Hematopoietic multipotent progenitor cell treated with erythropoietin and hydrocortisone succinate and interleukin-3 and kit ligand, for 8 days (in vitro differentiated cells): ENCODE measurements at regions not wholly inside any gene's neighbourhood (a gene's known extent, or its start where the extent isn't known, plus 50 kb on each side); places are given as distances from the start of the nearest gene placed in this dataset.

ENCODE experiments used
- DNase-seq: peaks from one replicate; pipeline ENCODE4 v3.0.0-alpha.2; 2015

GRCh38 chr11:28571371-28571770 lies 463.2 kb downstream of the METTL15 start:
- no peak for DNase-seq

- DNase-seq = no peak
Observed at GRCh38 chr11:28569106-28569505, 460.9 kb downstream of the METTL15 start.

GRCh38 chr11:28566339-28567089 lies 458.3 kb downstream of the METTL15 start:
- DNase-seq = no peak

GRCh38 chr11:28559492-28559891 lies 451.3 kb downstream of the METTL15 start:
- DNase-seq = no peak

- DNase-seq = no peak
Observed at GRCh38 chr11:28547321-28547741, 439.1 kb downstream of the METTL15 start.

GRCh38 chr11:28545536-28545935 lies 437.3 kb downstream of the METTL15 start:
- no peak for DNase-seq

GRCh38 chr11:28542561-28542960 lies 434.4 kb downstream of the METTL15 start:
- no peak for DNase-seq

GRCh38 chr11:28539239-28540030 lies 431.2 kb downstream of the METTL15 start:
- no peak for DNase-seq

- no peak for DNase-seq
Observed at GRCh38 chr11:28537822-28538221, 429.6 kb downstream of the METTL15 start.

- DNase-seq = no peak
Observed at GRCh38 chr11:28536504-28537267, 428.5 kb downstream of the METTL15 start.

- no peak for DNase-seq
Observed at GRCh38 chr11:28535677-28536076, 427.5 kb downstream of the METTL15 start.

- DNase-seq = peak; percentile 66
Observed at GRCh38 chr11:28529540-28530410, 421.6 kb downstream of the METTL15 start.

- no peak for DNase-seq
Observed at GRCh38 chr11:28529046-28529445, 420.9 kb downstream of the METTL15 start.

- no peak for DNase-seq
Observed at GRCh38 chr11:28528217-28528616, 420.0 kb downstream of the METTL15 start.

GRCh38 chr11:28526406-28526751 lies 418.2 kb downstream of the METTL15 start:
- DNase-seq = no peak

GRCh38 chr11:28525636-28526405 lies 417.6 kb downstream of the METTL15 start:
- DNase-seq = no peak

- DNase-seq = no peak
Observed at GRCh38 chr11:28524098-28524497, 415.9 kb downstream of the METTL15 start.

- DNase-seq = no peak
Observed at GRCh38 chr11:28521075-28521474, 412.9 kb downstream of the METTL15 start.

GRCh38 chr11:28520291-28520690 lies 412.1 kb downstream of the METTL15 start:
- DNase-seq = no peak

- no peak for DNase-seq
Observed at GRCh38 chr11:28518825-28519224, 410.6 kb downstream of the METTL15 start.

GRCh38 chr11:28517621-28518020 lies 409.4 kb downstream of the METTL15 start:
- no peak for DNase-seq

- DNase-seq = no peak
Observed at GRCh38 chr11:28514391-28514790, 406.2 kb downstream of the METTL15 start.
